Duodenal mucosa (tissue), 2 donors: ENCODE measurements at regions not wholly inside any gene's neighbourhood (a gene's known extent, or its start where the extent isn't known, plus 50 kb on each side); places are given as distances from the start of the nearest gene placed in this dataset.
"Not testable (repeated sequence)": the region's sequence is repeated elsewhere in the genome, so short reads cannot be mapped to it uniquely, and the experiment has no call there.

ENCODE experiments used
- H3K27ac ChIP-seq: one replicate; pipeline ENCODE4 v1.7.0; 2013; ENCODE audit warnings: low read depth, low read length
- H3K27me3 ChIP-seq, 2 donors: one replicate each; pipeline ENCODE4 v1.7.0; 2013; ENCODE audit warnings: low read length in 2 of 2, control low read depth in 1 of 2; ENCODE audit not compliant: insufficient read depth in 2 of 2, control insufficient read depth in 1 of 2
- H3K36me3 ChIP-seq, 2 donors: one replicate each; pipeline ENCODE4 v1.7.0; 2013; ENCODE audit warnings: low read length in 2 of 2, control low read depth in 1 of 2; ENCODE audit not compliant: insufficient read depth in 2 of 2, control insufficient read depth in 1 of 2
- H3K4me1 ChIP-seq, 2 donors: one replicate each; pipeline ENCODE4 v1.7.0; 2013; ENCODE audit warnings: low read length in 2 of 2, control low read depth in 1 of 2; ENCODE audit not compliant: insufficient read depth in 2 of 2, control insufficient read depth in 1 of 2
- H3K4me3 ChIP-seq, 2 donors: one replicate each; pipeline ENCODE4 v1.7.0; 2013; ENCODE audit warnings: low read length in 2 of 2, low read depth in 1 of 2
- H3K9ac ChIP-seq, 2 donors: one replicate each; pipeline ENCODE4 v1.7.0; 2013; ENCODE audit warnings: low read length in 2 of 2, low read depth in 1 of 2
- H3K9me3 ChIP-seq, 2 donors: one replicate each; pipeline ENCODE4 v1.7.0; 2013; ENCODE audit warnings: low read length in 2 of 2, control low read depth in 1 of 2; ENCODE audit not compliant: control insufficient read depth in 1 of 2

- H3K27ac ChIP-seq = no peak overlapping the region
- H3K9ac ChIP-seq = no peak overlapping the region
- H3K36me3 ChIP-seq = no peaks in the 10 kb centered on the region
- no peak overlapping the region for H3K4me3 ChIP-seq
- H3K27me3 ChIP-seq = no peaks in the 10 kb centered on the region
- H3K9me3 ChIP-seq = no peaks in the 10 kb centered on the region
- H3K4me1 ChIP-seq = peaks cover 0 to 9% of the 10 kb centered on the region in 2 donors
Observed at GRCh38 chr6:141395443-141396008, 737.2 kb upstream of the GJE1 start.

- H3K27me3 ChIP-seq = no peaks in the 10 kb centered on the region
- H3K9me3 ChIP-seq = no peaks in the 10 kb centered on the region
- H3K9ac ChIP-seq = no peak overlapping the region
- H3K27ac ChIP-seq = no peak overlapping the region
- H3K4me3 ChIP-seq = no peak overlapping the region
- no peaks in the 10 kb centered on the region for H3K36me3 ChIP-seq
- H3K4me1 ChIP-seq = peaks cover 0 to 4% of the 10 kb centered on the region in 2 donors
Observed at GRCh38 chr6:141394565-141395051, 738.1 kb upstream of the GJE1 start.

GRCh38 chr6:141394125-141394536 lies 738.6 kb upstream of the GJE1 start:
- Histone ChIP-seq H3K9me3 (no peaks in the 10 kb centered on the region), H3K9ac (no peak overlapping the region), H3K27ac (no peak overlapping the region), H3K36me3 (no peaks in the 10 kb centered on the region), H3K4me3 (no peak overlapping the region), H3K27me3 (no peaks in the 10 kb centered on the region), H3K4me1 (no peaks in the 10 kb centered on the region)

- Histone ChIP-seq H3K4me1 (no peaks in the 10 kb centered on the region), H3K27me3 (no peaks in the 10 kb centered on the region), H3K9me3 (no peaks in the 10 kb centered on the region), H3K27ac (no peak overlapping the region), H3K36me3 (no peaks in the 10 kb centered on the region), H3K9ac (no peak overlapping the region), H3K4me3 (no peak overlapping the region)
Observed at GRCh38 chr6:141393405-141394124, 739.2 kb upstream of the GJE1 start.

GRCh38 chr6:141391135-141391534 lies 741.6 kb upstream of the GJE1 start:
- not testable (repeated sequence) for H3K27me3 ChIP-seq, H3K27ac ChIP-seq, H3K4me3 ChIP-seq, H3K9ac ChIP-seq, H3K36me3 ChIP-seq, H3K9me3 ChIP-seq, H3K4me1 ChIP-seq

- no peak overlapping the region for H3K27ac ChIP-seq
Observed at GRCh38 chr6:141388666-141389065, 744.1 kb upstream of the GJE1 start.

GRCh38 chr6:141370438-141370837 lies 762.3 kb upstream of the GJE1 start:
- Histone ChIP-seq H3K36me3 (no peaks in the 10 kb centered on the region), H3K9me3 (no peaks in the 10 kb centered on the region), H3K4me1 (no peaks in the 10 kb centered on the region), H3K27ac (no peak overlapping the region), H3K9ac (no peak overlapping the region), H3K27me3 (no peaks in the 10 kb centered on the region), H3K4me3 (no peak overlapping the region)

More at GRCh38 chr6:141388666-141389065, 744.1 kb upstream of the GJE1 start:
- Histone ChIP-seq H3K9me3 (no peaks in the 10 kb centered on the region), H3K4me1 (no peaks in the 10 kb centered on the region), H3K36me3 (no peaks in the 10 kb centered on the region), H3K9ac (no peak overlapping the region), H3K27me3 (no peaks in the 10 kb centered on the region), H3K4me3 (no peak overlapping the region)

- H3K4me3 ChIP-seq, H3K36me3 ChIP-seq, H3K27me3 ChIP-seq: not testable (repeated sequence)
Observed at GRCh38 chr6:141366796-141367195, 765.9 kb upstream of the GJE1 start.

GRCh38 chr6:141364694-141365093 lies 768.0 kb upstream of the GJE1 start:
- Histone ChIP-seq H3K27me3 (no peaks in the 10 kb centered on the region), H3K9me3 (no peaks in the 10 kb centered on the region), H3K4me1 (no peaks in the 10 kb centered on the region), H3K9ac (no peak overlapping the region), H3K4me3 (no peak overlapping the region), H3K36me3 (no peaks in the 10 kb centered on the region), H3K27ac (no peak overlapping the region)

More at GRCh38 chr6:141366796-141367195, 765.9 kb upstream of the GJE1 start:
- not testable (repeated sequence) for H3K9ac ChIP-seq, H3K27ac ChIP-seq, H3K9me3 ChIP-seq, H3K4me1 ChIP-seq

GRCh38 chr6:141364232-141364631 lies 768.5 kb upstream of the GJE1 start:
- Histone ChIP-seq H3K9me3 (no peaks in the 10 kb centered on the region), H3K9ac (no peak overlapping the region)

More at GRCh38 chr6:141364232-141364631, 768.5 kb upstream of the GJE1 start:
- no peaks in the 10 kb centered on the region for H3K27me3 ChIP-seq
- no peak overlapping the region for H3K4me3 ChIP-seq
- H3K36me3 ChIP-seq = no peaks in the 10 kb centered on the region
- no peaks in the 10 kb centered on the region for H3K4me1 ChIP-seq
- H3K27ac ChIP-seq = no peak overlapping the region
